Cardiac fibroblast (primary cell): ENCODE measurements at regions not wholly inside any gene's neighbourhood (a gene's known extent, or its start where the extent isn't known, plus 50 kb on each side); places are given as distances from the start of the nearest gene placed in this dataset.
"Not testable (repeated sequence)": the region's sequence is repeated elsewhere in the genome, so short reads cannot be mapped to it uniquely, and the experiment has no call there.

Source experiments
- DNase-seq, 2 donors: peaks; one replicate each; pipeline versions ENCODE4 v3.0.0 to v3.0.0-alpha.2; 2010; ENCODE audit warnings: low read depth in 2 of 2
- H3K4me3 ChIP-seq, 2 donors: replicated peaks in 1 of 2; 1 replicate in 1 of 2; 2 replicates in 1 of 2; pipeline ENCODE4 v1.5.1; 2011; ENCODE audit warnings: low read depth in 2 of 2, low read length in 2 of 2, mild to moderate bottlenecking in 2 of 2, moderate library complexity in 1 of 2
- TF ChIP-seq, protein P1 (sequence below): IDR thresholded peaks from one replicate; pipeline ENCODE4 v1.5.1; 2011; ENCODE audit warnings: low read depth, mild to moderate bottlenecking, low read length, inconsistent platforms

GRCh38 chr7:91720260-91720937 lies 160.1 kb downstream of the MTERF1 start:
- DNase-seq = peak; percentile 14 to 82
- TF ChIP-seq, protein P1, sequence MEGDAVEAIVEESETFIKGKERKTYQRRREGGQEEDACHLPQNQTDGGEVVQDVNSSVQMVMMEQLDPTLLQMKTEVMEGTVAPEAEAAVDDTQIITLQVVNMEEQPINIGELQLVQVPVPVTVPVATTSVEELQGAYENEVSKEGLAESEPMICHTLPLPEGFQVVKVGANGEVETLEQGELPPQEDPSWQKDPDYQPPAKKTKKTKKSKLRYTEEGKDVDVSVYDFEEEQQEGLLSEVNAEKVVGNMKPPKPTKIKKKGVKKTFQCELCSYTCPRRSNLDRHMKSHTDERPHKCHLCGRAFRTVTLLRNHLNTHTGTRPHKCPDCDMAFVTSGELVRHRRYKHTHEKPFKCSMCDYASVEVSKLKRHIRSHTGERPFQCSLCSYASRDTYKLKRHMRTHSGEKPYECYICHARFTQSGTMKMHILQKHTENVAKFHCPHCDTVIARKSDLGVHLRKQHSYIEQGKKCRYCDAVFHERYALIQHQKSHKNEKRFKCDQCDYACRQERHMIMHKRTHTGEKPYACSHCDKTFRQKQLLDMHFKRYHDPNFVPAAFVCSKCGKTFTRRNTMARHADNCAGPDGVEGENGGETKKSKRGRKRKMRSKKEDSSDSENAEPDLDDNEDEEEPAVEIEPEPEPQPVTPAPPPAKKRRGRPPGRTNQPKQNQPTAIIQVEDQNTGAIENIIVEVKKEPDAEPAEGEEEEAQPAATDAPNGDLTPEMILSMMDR = no peak
- H3K4me3 ChIP-seq = no peak overlapping the region

DNA sequence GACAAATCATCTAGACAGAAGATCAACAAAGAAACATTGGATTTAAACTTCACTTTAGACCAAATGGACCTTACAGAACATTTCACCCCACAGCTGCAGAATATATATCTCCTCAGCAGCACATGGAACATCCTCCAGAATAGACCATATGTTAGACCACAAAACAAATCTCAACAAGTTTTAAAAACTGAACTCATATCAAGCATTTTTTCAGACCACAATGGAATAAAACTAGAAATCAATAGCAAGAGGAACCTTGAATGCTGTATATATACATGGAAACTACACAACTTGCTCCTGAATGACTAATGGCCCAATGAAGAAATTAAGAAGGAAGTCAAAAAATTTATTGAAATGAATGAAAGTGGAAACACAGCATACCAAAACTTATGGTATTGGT lies 157.7 kb downstream of the MTERF1 start:
- TF ChIP-seq, protein P1 = no peak
- H3K4me3 ChIP-seq = no peak overlapping the region
- no peak for DNase-seq

GRCh38 chr7:91729046-91729445 lies 151.5 kb downstream of the MTERF1 start:
- not testable (repeated sequence) for DNase-seq, H3K4me3 ChIP-seq

- TF ChIP-seq, protein P1 = no peak
- DNase-seq = peak in 1 of 2 donors; percentile 5
- H3K4me3 ChIP-seq = no peak overlapping the region
These were observed 148.5 kb downstream of the MTERF1 start for GRCh38 chr7:91731976-91732375.

DNA sequence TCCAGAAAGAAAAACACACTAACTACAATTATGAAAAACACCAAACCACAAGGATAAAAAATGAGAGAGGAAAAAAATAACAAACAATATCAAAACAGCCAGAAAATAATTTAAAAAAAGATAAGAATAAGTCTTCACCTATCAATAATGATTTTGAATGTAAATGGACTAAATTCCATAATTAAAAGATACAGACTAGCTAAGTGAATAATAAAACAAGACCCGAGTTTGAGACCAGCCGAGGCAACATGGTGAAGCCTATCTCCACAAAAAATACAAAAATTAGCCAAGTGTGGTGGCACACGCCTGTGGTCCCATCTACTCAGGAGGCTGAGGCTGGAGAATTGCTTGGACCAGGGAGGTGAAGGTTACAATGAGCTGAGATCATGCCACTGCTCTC lies 131.1 kb downstream of the MTERF1 start:
- H3K4me3 ChIP-seq = no peak overlapping the region
- TF ChIP-seq, protein P1 = no peak
- DNase-seq = no peak

- no peak overlapping the region for H3K4me3 ChIP-seq
- DNase-seq = no peak
- TF ChIP-seq, protein P1 = no peak
These were observed 130.4 kb downstream of the MTERF1 start for GRCh38 chr7:91750091-91750490.

DNA sequence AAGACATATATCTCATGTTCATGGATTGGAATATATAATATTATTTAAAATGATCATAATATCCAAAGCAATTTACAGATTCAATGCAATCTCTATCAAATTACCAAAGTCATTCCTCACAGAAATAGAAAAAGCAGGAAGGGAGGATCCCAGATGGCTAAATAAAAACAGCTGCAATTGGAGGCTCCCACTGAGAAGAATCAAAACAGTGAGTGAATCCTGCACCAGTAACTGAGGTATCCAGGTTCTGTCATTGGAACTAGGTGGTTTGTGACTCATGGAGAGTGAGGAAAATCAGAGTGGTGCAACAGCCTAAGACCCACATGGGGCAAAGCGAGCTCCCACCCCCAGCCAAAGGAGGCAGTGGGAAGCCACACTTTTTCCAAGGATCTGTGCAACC lies 128.4 kb downstream of the MTERF1 start:
- H3K4me3 ChIP-seq = no peak overlapping the region
- no peak for DNase-seq
- TF ChIP-seq, protein P1 = no peak

GRCh38 chr7:91754280-91754679 lies 126.2 kb downstream of the MTERF1 start:
- not testable (repeated sequence) for H3K4me3 ChIP-seq, DNase-seq

- DNase-seq = peak; percentile 28 to 50
- H3K4me3 ChIP-seq = not testable (repeated sequence)
These were observed 125.4 kb downstream of the MTERF1 start for GRCh38 chr7:91755121-91755520.
